Bronchial epithelial cell (primary cell): ENCODE measurements at regions not wholly inside any gene's neighbourhood (a gene's known extent, or its start where the extent isn't known, plus 50 kb on each side); places are given as distances from the start of the nearest gene placed in this dataset.

Source experiments
- DNase-seq: peaks from one replicate; pipeline ENCODE4 v3.0.0-alpha.2; 2010; ENCODE audit warnings: low read depth
- FAIRE-seq: peaks from 2 replicates; lab custom pipeline; 2011; peaks lifted over from hg19 to GRCh38; lab: Jason Lieb, UNC
- H3K27me3 ChIP-seq: 2 replicates; pipeline ENCODE4 v1.5.1; 2011; ENCODE audit warnings: low read length; ENCODE audit not compliant: control insufficient read depth, insufficient read depth
- H3K36me3 ChIP-seq: 2 replicates; pipeline ENCODE4 v1.5.1; 2011; ENCODE audit warnings: low read length; ENCODE audit not compliant: control insufficient read depth, insufficient read depth
- H3K4me3 ChIP-seq: 2 replicates; pipeline ENCODE4 v1.5.1; 2011; ENCODE audit warnings: mild to moderate bottlenecking, low read depth, low read length, control low read depth
- TF ChIP-seq, protein P1 (sequence below): IDR thresholded peaks from 2 replicates; pipeline ENCODE4 v1.5.1; 2011; ENCODE audit warnings: mild to moderate bottlenecking, moderate library complexity, low read length, control low read depth, inconsistent platforms; ENCODE audit not compliant: insufficient read depth, severe bottlenecking

DNA sequence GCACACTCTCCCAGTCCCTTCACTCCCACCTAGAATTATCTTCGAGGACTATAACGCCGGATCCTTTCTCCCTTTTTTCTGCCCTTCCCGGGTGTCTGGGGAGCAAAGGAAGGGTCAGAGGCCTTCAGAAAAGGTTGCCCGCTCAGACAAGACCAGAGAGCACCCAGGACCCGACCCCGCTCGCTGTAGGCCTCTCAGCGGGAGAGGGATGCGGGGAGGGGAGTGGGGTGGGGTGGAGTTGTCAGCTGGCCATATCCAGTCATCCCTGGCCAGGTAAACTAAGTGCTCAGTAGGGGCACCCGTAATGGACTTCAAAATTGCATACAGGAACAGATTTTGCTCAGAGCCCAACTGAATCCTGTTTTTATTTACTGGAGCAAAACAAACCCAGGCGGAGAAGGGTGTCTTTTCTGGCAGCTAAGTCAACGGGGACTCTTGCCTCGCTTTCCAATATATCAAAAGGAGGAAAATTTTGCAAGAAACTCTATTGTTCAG is 65.0 kb downstream of the NOL4 start:
- FAIRE-seq, result no peak
- H3K27me3 ChIP-seq, result peaks cover 7% of the 10 kb centered on the region
- no peaks in the 10 kb centered on the region for H3K36me3 ChIP-seq
- no peak for DNase-seq
- no peak overlapping the region for H3K4me3 ChIP-seq
- TF ChIP-seq, protein P1, sequence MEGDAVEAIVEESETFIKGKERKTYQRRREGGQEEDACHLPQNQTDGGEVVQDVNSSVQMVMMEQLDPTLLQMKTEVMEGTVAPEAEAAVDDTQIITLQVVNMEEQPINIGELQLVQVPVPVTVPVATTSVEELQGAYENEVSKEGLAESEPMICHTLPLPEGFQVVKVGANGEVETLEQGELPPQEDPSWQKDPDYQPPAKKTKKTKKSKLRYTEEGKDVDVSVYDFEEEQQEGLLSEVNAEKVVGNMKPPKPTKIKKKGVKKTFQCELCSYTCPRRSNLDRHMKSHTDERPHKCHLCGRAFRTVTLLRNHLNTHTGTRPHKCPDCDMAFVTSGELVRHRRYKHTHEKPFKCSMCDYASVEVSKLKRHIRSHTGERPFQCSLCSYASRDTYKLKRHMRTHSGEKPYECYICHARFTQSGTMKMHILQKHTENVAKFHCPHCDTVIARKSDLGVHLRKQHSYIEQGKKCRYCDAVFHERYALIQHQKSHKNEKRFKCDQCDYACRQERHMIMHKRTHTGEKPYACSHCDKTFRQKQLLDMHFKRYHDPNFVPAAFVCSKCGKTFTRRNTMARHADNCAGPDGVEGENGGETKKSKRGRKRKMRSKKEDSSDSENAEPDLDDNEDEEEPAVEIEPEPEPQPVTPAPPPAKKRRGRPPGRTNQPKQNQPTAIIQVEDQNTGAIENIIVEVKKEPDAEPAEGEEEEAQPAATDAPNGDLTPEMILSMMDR, result no peak

DNA sequence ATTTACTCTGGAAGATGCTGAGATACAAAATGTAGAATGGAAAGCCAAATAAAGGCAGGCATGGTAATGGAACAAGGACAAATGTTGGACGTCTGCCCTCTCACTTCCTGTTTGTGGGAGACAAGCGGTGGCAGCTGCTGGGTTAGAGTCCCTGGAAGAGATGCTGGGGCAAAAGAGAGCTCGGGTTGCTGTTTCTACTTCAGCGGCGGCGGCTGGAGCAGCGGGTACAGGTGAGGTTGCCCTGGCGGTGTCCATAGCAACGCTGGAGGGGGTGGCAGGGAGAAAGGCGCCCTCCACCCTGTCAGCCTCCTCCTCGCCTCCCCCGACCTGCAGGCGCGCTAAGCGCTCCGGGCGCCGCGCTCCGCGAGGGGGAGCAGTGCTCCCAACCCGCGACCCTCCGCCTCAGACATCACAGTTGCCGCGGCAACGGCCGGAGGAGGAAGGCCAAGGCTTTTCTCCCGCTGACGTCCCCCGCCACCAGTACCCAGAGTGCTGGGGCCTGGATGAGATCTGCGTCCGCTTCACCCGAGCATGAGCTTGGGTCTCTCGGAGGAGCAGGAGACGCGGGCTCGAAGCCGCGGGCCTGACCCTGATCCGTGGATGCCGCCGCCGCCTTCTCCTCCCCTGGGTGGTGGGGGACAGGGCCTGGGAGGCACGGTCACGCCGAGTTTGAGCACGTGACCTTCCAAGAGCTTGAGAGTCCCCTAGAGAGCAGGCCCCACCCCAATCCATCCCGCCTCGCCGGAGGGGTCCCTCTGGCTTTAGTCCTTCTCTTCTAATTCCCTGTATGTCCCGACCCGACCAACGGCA is 65.6 kb downstream of the NOL4 start:
- Histone ChIP-seq H3K36me3 (no peaks in the 10 kb centered on the region), H3K4me3 (no peak overlapping the region), H3K27me3 (peaks cover 7% of the 10 kb centered on the region)
- DNase-seq (no peak), FAIRE-seq (no peak)
- TF ChIP-seq, protein P1, result no peak

DNA sequence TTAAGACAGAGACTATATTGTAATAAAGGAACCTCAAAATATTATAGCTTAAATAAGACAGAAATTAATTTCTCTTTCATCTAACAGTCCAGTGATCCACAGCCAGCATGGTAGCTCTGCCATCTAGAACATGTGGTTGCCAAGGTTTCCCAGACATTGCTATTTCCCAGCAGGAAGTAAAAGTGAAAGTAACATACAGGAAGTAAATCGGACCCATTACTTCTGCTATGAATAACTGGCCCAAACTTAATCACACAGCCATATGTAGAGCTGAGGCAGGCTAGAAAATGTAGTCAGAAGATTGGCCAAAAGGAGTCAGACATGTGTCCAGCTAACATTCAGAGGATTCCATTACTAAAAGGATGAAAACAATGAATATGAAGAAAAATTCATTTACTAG is 71.0 kb downstream of the NOL4 start:
- FAIRE-seq (no peak), DNase-seq (peak; percentile 12)
- H3K4me3 ChIP-seq, result no peak overlapping the region
- no peaks in the 10 kb centered on the region for H3K36me3 ChIP-seq
- H3K27me3 ChIP-seq, result no peaks in the 10 kb centered on the region
- TF ChIP-seq, protein P1, result no peak

DNA sequence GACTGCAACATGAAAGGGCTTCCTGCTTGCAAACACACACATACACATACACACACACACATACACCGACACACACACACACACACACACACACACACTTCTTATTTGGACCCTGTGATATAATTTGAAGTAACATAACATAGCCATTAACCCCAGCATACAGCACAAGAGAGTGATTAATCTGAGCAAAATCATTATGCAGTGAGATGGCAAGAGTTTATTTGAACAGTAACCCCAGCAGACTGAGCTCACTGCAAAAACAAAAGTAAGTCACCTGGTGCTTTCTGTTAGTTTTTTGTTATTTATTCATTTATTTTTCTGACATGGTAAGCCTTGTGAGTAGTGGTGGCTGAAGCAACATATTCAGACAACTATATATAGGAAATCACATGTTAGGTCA is 93.7 kb downstream of the NOL4 start:
- no peak for DNase-seq
- no peak for FAIRE-seq
- TF ChIP-seq, protein P1, result no peak

DNA sequence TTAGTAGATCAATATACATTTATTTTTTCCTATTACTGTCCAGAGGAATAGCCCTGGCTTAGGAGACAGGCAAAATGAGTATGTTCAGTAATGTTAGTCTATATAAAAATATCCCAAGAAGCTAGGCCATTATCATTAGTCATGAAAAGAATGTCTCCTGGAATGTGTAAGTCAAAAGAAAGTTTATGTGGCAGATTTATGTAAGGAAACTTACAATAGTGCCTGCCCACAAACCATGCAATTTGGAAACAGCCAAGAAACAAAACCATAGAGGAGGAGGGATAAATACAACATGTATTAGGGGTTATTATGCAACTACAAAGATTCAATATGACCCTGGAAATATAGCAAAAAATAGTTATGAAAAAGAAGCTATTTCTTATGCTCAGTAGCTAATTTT is 96.3 kb downstream of the NOL4 start:
- Histone ChIP-seq H3K36me3 (no peaks in the 10 kb centered on the region), H3K4me3 (no peak overlapping the region), H3K27me3 (no peaks in the 10 kb centered on the region)
- TF ChIP-seq, protein P1, result no peak
- FAIRE-seq (no peak), DNase-seq (no peak)

More for the DNA sequence above, 93.7 kb downstream of the NOL4 start:
- Histone ChIP-seq H3K4me3 (no peak overlapping the region), H3K36me3 (no peaks in the 10 kb centered on the region), H3K27me3 (no peaks in the 10 kb centered on the region)
